MM.1S (cell line): ENCODE measurements at regions not wholly inside any gene's neighbourhood (a gene's known extent, or its start where the extent isn't known, plus 50 kb on each side); places are given as distances from the start of the nearest gene placed in this dataset.
"Not testable (repeated sequence)": the region's sequence is repeated elsewhere in the genome, so short reads cannot be mapped to it uniquely, and the experiment has no call there.

Experiments used
- DNase-seq: peaks from one replicate; pipeline ENCODE4 v3.0.0-alpha.2; 2015
- H2AFZ ChIP-seq: fragments of 300-600 bp; sonication (generic); 2 replicates; pipeline ENCODE4 v1.6.0; 2016; ENCODE audit warnings: antibody characterized with exemption, low read length
- H3F3A ChIP-seq: fragments of 300-600 bp; sonication (generic); 2 replicates; pipeline ENCODE4 v1.6.1; 2016; ENCODE audit warnings: mild to moderate bottlenecking, antibody characterized with exemption, low read length, moderate library complexity, mixed read lengths; ENCODE audit not compliant: insufficient read depth
- H3K27ac ChIP-seq: fragments of 300-600 bp; sonication (generic); 2 replicates; pipeline ENCODE4 v1.5.1; 2016; ENCODE audit warnings: mild to moderate bottlenecking, low read length
- H3K27me3 ChIP-seq: fragments of 300-600 bp; sonication (generic); replicated peaks from 2 replicates; pipeline ENCODE4 v1.6.0; 2016; ENCODE audit warnings: low read length; ENCODE audit not compliant: insufficient read depth
- H3K36me3 ChIP-seq: fragments of 300-600 bp; sonication (generic); replicated peaks from 2 replicates; pipeline ENCODE4 v1.6.1; 2016; ENCODE audit warnings: mild to moderate bottlenecking, low read length, mixed read lengths; ENCODE audit not compliant: insufficient read depth
- H3K4me1 ChIP-seq: fragments of 300-600 bp; sonication (generic); 2 replicates; pipeline ENCODE4 v1.6.1; 2016; ENCODE audit warnings: low read length, mixed read lengths
- H3K4me2 ChIP-seq: fragments of 300-600 bp; sonication (generic); 2 replicates; pipeline ENCODE4 v1.6.0; 2016; ENCODE audit warnings: low read depth, low read length
- H3K4me3 ChIP-seq: fragments of 300-600 bp; sonication (generic); 2 replicates; pipeline ENCODE4 v1.5.1; 2016; ENCODE audit warnings: low read length, mixed read lengths
- H3K79me2 ChIP-seq: fragments of 300-600 bp; sonication (generic); 2 replicates; pipeline ENCODE4 v1.6.1; 2016; ENCODE audit warnings: mixed run types, low read length, mixed read lengths
- H3K9ac ChIP-seq: fragments of 300-600 bp; sonication (generic); 2 replicates; pipeline ENCODE4 v1.6.1; 2016; ENCODE audit warnings: low read length, mixed read lengths
- H3K9me2 ChIP-seq: fragments of 300-600 bp; sonication (generic); replicated peaks from 2 replicates; pipeline ENCODE4 v1.6.1; 2016; ENCODE audit warnings: mild to moderate bottlenecking, low read length, mixed read lengths; ENCODE audit not compliant: insufficient read depth
- H3K9me3 ChIP-seq: fragments of 300-600 bp; sonication (generic); replicated peaks from 2 replicates; pipeline ENCODE4 v1.6.1; 2016; ENCODE audit warnings: mild to moderate bottlenecking, low read length, mixed read lengths; ENCODE audit not compliant: insufficient read depth
- H4K20me1 ChIP-seq: fragments of 300-600 bp; sonication (generic); 2 replicates; pipeline ENCODE4 v1.6.1; 2016; ENCODE audit warnings: mild to moderate bottlenecking, low read length, moderate library complexity, mixed read lengths; ENCODE audit not compliant: insufficient read depth
- EZH2 ChIP-seq: fragments of 300-600 bp; sonication (generic); optimal IDR thresholded peaks from 2 replicates; pipeline ENCODE3; 2017; ENCODE audit warnings: low read depth, mild to moderate bottlenecking, antibody characterized with exemption, low read length, mixed read lengths
- EZH2phosphoT487 ChIP-seq: fragments of 300-600 bp; sonication (generic); IDR thresholded peaks from 2 replicates; pipeline ENCODE4 v1.6.1; 2018; ENCODE audit warnings: antibody characterized with exemption, low read length
- TF ChIP-seq, protein P1 (sequence below): fragments of 300-600 bp; sonication (generic); IDR thresholded peaks from 2 replicates; pipeline ENCODE4 v1.5.1; 2016; ENCODE audit warnings: antibody characterized with exemption, low read length, mixed read lengths

DNA sequence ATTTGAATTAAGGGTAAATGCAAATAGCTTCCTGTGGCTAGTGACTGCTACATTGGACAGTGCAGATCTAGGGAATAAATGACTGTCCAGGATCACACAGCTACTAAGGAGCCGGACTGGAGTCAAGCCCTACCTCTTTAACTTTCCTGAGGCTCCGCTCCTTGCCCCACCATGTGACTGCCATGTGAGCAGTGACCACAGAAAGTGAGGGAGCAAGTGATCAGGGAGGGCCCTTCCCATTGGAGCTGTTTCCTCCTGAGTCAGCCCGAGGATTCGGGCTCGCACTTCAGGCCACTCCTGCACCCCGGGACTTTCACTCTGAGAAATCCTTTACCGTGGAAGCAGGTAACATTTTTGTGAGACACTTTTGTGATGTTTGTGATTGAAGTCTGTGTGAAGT is 198.0 kb downstream of the ANKRD30B start:
- Histone ChIP-seq H3K9ac (no peak overlapping the region), H3K27ac (no peak overlapping the region), H4K20me1 (no peaks in the 10 kb centered on the region), H3K36me3 (no peaks in the 10 kb centered on the region), H3K79me2 (no peaks in the 10 kb centered on the region), H3K9me2 (no peaks in the 10 kb centered on the region), H3K4me2 (no peak overlapping the region), H3K4me3 (no peak overlapping the region), H3K27me3 (no peaks in the 10 kb centered on the region), H3K9me3 (no peaks in the 10 kb centered on the region), H2AFZ (no peak overlapping the region), H3K4me1 (no peaks in the 10 kb centered on the region), H3F3A (no peaks in the 10 kb centered on the region)
- DNase-seq, result no peak
- TF ChIP-seq EZH2, result no peak
- TF ChIP-seq, protein P1, sequence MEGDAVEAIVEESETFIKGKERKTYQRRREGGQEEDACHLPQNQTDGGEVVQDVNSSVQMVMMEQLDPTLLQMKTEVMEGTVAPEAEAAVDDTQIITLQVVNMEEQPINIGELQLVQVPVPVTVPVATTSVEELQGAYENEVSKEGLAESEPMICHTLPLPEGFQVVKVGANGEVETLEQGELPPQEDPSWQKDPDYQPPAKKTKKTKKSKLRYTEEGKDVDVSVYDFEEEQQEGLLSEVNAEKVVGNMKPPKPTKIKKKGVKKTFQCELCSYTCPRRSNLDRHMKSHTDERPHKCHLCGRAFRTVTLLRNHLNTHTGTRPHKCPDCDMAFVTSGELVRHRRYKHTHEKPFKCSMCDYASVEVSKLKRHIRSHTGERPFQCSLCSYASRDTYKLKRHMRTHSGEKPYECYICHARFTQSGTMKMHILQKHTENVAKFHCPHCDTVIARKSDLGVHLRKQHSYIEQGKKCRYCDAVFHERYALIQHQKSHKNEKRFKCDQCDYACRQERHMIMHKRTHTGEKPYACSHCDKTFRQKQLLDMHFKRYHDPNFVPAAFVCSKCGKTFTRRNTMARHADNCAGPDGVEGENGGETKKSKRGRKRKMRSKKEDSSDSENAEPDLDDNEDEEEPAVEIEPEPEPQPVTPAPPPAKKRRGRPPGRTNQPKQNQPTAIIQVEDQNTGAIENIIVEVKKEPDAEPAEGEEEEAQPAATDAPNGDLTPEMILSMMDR, result no peak
- TF ChIP-seq EZH2phosphoT487, result no peak

GRCh38 chr18:14946741-14947470 is 198.9 kb downstream of the ANKRD30B start:
- H3K9me2 ChIP-seq, H3K4me3 ChIP-seq, H3F3A ChIP-seq, H3K79me2 ChIP-seq, DNase-seq, H3K27ac ChIP-seq, H3K4me2 ChIP-seq, H3K36me3 ChIP-seq, H3K9ac ChIP-seq, H4K20me1 ChIP-seq, H3K9me3 ChIP-seq, H3K27me3 ChIP-seq, H3K4me1 ChIP-seq, H2AFZ ChIP-seq: not testable (repeated sequence)

- Histone ChIP-seq H3K4me1 (no peaks in the 10 kb centered on the region), H3K27me3 (no peaks in the 10 kb centered on the region), H2AFZ (no peak overlapping the region), H4K20me1 (no peaks in the 10 kb centered on the region), H3K27ac (no peak overlapping the region), H3K9me2 (no peaks in the 10 kb centered on the region), H3K4me2 (no peak overlapping the region), H3K4me3 (no peak overlapping the region), H3K9ac (no peak overlapping the region), H3F3A (no peaks in the 10 kb centered on the region), H3K36me3 (no peaks in the 10 kb centered on the region), H3K79me2 (no peaks in the 10 kb centered on the region), H3K9me3 (no peaks in the 10 kb centered on the region)
- TF ChIP-seq, protein P1, result no peak
- no peak for TF ChIP-seq EZH2phosphoT487
- TF ChIP-seq EZH2, result no peak
- DNase-seq, result no peak
Measured at GRCh38 chr18:14947482-14948162, 199.7 kb downstream of the ANKRD30B start.

GRCh38 chr18:14948163-14948540 is 200.2 kb downstream of the ANKRD30B start:
- Histone ChIP-seq H3K79me2 (no peaks in the 10 kb centered on the region), H3K9me3 (no peaks in the 10 kb centered on the region), H3K4me1 (no peaks in the 10 kb centered on the region), H3K9me2 (no peaks in the 10 kb centered on the region), H3K36me3 (no peaks in the 10 kb centered on the region), H3K27me3 (no peaks in the 10 kb centered on the region), H3K4me3 (no peak overlapping the region), H3F3A (no peaks in the 10 kb centered on the region), H3K9ac (no peak overlapping the region), H3K27ac (no peak overlapping the region), H2AFZ (no peak overlapping the region), H3K4me2 (no peak overlapping the region), H4K20me1 (no peaks in the 10 kb centered on the region)
- no peak for TF ChIP-seq EZH2
- TF ChIP-seq, protein P1, result no peak
- TF ChIP-seq EZH2phosphoT487, result no peak
- no peak for DNase-seq
